UCSD-AML1 (cell line): ENCODE measurements at regions not wholly inside any gene's neighbourhood (a gene's known extent, or its start where the extent isn't known, plus 50 kb on each side); places are given as distances from the start of the nearest gene placed in this dataset.

Experiments used
- DNase-seq: peaks from one replicate; lab custom pipeline; 2025; ENCODE audit not compliant: unreplicated experiment; lab: John Stamatoyannopoulos, UW

GRCh38 chr6:1201547-1202200 is 110.2 kb upstream of the FOXQ1 start:
- DNase-seq = no peak

GRCh38 chr6:1200409-1201101 is 111.3 kb upstream of the FOXQ1 start:
- DNase-seq = no peak

GRCh38 chr6:1200081-1200408 is 111.9 kb upstream of the FOXQ1 start:
- no peak for DNase-seq

- DNase-seq = no peak
Measured at GRCh38 chr6:1197309-1197708, 114.6 kb upstream of the FOXQ1 start.

GRCh38 chr6:1191141-1191630 is 120.7 kb upstream of the FOXQ1 start:
- no peak for DNase-seq

- no peak for DNase-seq
Measured at GRCh38 chr6:1190366-1190765, 121.5 kb upstream of the FOXQ1 start.

GRCh38 chr6:1188199-1188598 is 123.7 kb upstream of the FOXQ1 start:
- no peak for DNase-seq

GRCh38 chr6:1187293-1188131 is 124.4 kb upstream of the FOXQ1 start:
- no peak for DNase-seq

- no peak for DNase-seq
Measured at GRCh38 chr6:1184318-1184717, 127.6 kb upstream of the FOXQ1 start.

- DNase-seq = no peak
Measured at GRCh38 chr6:1182722-1183521, 129.0 kb upstream of the FOXQ1 start.

GRCh38 chr6:1181939-1182605 is 129.8 kb upstream of the FOXQ1 start:
- no peak for DNase-seq

GRCh38 chr6:1179571-1180459 is 132.1 kb upstream of the FOXQ1 start:
- no peak for DNase-seq

GRCh38 chr6:1178590-1178989 is 133.3 kb upstream of the FOXQ1 start:
- DNase-seq = no peak

- no peak for DNase-seq
Measured at GRCh38 chr6:1176567-1176966, 135.3 kb upstream of the FOXQ1 start.

GRCh38 chr6:1175877-1176276 is 136.0 kb upstream of the FOXQ1 start:
- no peak for DNase-seq

- DNase-seq = no peak
Measured at GRCh38 chr6:1170794-1171193, 141.1 kb upstream of the FOXQ1 start.

- no peak for DNase-seq
Measured at GRCh38 chr6:1164600-1164999, 147.3 kb upstream of the FOXQ1 start.

GRCh38 chr6:1163501-1163900 is 148.4 kb upstream of the FOXQ1 start:
- DNase-seq = no peak
